CD4-positive, alpha-beta T cell treated with Interleukin-10 for 1 hour (primary cell): ENCODE measurements at regions not wholly inside any gene's neighbourhood (a gene's known extent, or its start where the extent isn't known, plus 50 kb on each side); places are given as distances from the start of the nearest gene placed in this dataset.
"Not testable (repeated sequence)": the region's sequence is repeated elsewhere in the genome, so short reads cannot be mapped to it uniquely, and the experiment has no call there.

Source experiments
- DNase-seq: peaks from one replicate; pipeline ENCODE4 v3.0.0-alpha.2; 2020

DNA sequence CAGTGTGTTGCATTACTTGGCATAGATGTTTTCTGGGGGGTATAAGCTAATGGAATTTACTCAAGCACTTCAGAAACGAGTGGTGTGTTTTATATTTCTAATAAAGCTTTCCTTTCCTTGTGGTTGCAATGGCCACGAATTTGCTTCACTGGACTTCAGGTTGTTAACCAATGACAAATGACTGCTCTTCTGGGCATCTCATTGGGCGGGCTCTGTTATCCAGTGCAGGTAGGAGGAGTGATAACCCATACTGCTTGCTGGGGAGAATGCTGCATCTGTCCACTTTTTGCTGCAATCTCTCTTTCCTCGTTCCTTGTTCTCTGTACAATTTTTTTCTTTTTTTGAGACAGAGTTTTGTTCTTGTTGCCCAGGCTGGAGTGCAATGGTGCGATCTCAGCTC lies 80.0 kb upstream of the RPH3A start:
- no peak for DNase-seq

DNA sequence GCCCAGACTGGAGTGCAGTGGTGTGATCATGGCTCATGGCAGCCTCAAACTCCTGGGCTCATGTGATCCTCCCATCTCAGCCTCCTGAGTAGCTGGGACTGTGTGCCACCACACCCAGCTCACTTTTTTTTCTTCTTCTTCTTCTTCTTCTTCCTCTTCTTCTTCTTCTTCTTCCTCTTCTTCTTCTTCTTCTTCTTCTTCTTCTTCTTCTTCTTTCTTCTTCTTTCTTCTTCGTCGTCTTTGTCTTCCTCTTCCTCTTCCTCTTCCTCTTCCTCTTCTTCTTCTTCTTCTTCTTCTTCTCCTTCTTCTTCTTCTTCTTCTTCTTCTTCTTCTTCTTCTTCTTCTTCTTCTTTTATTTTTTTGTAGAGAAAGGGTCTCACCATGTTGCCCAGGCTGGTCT lies 78.8 kb upstream of the RPH3A start:
- not testable (repeated sequence) for DNase-seq

DNA sequence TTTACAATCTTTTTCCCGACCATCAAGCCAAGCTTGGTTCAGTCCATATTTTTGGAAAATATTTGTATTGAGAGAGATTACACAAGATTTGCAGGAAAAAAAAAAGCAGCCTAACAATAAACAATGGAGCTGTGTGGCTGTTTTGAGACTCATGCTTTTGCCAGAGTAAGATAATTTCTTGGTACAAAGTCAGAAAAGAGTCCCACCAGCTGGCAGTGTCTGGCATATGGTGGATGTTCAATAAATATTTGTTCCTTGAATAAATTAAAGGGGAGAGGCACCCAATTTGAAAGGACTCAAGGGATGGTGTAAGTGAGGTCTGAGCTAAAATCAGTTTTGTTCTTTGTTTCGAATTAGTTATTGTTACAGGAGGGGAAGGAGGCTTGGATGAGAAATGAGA lies 78.1 kb upstream of the RPH3A start:
- no peak for DNase-seq

DNA sequence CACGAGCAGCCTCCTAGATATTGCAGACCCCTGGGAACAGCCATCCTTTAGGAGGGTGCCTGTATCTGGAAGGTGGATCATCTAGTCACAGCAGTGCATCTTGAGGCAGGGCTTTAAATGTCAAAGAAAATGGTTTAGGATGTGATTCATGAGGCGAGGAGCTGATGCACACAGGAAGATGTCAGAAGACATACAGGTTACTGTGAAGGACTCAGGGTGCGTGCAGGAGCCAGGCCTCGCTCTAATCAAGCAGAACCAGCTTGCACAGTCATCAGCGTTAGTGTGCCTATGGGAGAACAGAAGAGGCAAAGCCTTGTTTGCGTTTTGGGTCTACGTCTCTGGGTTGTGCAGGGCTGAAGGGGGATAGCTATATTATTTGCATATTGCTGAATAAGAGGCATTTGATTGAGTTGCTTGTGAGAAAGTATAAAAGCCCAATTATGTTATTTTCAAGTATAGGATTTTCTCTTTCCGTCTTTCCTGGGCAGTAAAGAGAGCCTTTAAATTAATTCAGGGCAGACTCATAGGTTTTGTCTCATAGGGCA lies 77.3 kb upstream of the RPH3A start:
- no peak for DNase-seq

DNA sequence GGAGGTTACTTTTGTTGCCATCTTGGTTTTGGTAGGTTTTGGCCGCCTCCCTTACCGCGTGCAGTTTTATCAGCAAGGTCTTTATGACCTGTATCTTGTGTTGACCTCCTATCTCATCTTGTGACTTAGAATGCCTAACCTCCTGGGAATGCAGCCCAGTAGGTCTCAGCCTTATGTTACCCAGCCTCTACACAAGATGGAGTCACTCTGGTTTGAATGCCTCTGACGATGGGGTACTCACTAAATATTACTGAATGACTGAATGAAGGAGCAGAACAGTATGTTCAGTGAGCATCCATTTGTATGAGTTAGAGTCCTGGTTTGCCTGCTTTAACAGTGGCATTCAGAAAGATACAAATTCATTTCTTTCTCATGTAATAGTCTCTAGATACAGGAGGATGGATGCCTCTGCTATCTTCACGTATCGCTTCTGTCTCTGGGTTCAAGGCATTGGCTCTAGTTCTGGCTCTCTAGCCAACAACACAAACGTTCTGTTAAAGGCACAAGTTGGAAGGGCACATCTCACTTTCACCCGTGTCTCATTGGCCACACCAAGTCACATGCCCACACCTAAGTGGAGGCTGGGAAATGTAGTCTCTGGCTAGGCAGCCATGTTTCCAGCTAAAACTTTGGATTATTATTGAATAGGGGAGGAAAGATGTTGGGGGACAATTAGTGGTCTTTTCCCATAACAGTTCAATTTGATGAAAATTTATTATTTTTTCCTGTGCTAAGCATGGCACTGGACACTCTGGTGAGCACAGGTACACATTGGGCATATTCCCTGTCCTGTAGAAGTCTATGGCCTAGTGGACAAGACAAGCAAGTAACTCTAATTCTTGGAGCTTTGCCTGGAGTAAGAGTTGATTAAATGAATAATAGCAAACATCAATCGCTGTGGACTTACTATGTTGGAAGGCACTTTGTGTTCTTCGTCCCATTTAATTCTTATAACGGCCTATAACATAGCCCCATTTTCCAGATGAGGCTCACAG lies 75.2 kb upstream of the RPH3A start:
- DNase-seq = peak; percentile 6

DNA sequence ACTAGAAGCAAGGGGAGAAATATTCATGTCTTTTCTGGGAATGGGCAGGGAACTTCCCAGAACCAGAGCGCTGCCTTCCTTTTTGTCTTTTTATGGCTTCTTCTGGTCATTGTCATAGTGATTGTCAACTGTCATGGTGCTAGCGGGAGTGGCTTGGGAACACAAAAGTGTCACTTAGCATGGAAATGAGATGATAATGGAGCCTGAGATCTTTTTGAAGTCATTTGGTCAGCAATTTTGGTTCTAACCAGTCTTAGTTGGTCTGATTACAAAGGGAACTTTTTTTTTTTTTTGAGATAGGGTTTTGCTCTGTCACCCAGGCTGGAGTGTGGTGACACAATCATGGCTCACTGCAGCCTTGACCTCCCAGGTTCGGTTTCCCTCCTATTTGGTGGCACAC lies 62.7 kb upstream of the RPH3A start:
- DNase-seq = no peak

DNA sequence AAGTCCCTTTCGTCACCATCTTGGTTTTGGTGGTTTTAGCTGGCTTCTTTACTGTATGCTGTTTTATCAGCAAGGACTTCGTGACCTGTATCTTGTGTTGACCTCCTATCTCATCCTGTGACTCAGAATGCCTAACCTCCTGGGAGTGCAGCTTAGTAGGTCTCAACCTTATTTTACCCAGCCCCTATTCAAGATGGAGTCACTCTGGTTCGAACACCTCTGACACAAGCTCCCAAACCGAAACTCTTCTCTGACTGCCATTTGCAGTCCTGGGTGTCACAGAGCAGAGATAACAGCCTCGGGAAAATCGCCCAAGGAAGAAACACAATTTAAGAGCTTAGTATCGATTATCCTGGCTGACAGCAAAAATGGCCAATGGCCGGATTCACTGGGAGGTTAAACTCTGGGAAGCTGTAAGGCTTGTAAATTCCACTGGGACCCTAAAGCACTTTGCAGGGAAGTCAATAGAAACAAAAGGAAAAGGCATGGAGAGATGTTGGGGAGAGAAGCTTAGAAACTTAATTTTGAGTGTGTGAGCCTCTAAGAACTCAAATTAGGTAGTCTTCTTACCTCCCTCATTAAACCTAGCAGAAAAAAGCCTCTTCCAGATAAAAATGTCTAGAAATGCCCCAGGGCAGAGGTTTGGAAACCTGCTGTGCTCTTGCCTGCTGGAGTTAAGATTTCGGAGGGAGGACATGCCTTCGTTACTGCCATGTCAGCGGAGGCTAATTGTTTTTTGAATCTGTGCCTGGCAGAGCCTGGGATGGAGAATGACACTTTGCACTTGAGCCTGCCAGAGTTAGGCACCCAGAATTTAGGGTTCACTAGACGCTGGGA lies 56.5 kb upstream of the RPH3A start:
- no peak for DNase-seq

DNA sequence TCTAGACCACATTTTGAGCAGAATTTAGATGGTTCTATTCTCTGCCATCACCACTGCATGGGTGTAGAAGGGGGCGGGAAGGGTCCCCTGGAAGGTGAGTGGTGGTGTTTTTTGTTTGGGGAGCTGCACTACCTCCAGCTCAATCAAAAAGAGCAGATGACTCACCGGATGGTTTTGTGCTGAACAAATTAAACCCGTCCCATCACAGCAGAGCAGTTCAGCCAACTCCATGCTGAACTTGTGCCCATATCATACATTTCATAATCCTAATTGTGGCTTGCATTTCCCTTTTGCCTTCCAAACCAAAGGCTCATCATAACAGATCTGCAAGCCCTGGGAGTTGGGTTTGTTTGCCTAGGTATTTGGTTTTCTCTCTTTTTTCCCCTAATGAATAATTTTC lies 53.0 kb upstream of the RPH3A start:
- DNase-seq = no peak

DNA sequence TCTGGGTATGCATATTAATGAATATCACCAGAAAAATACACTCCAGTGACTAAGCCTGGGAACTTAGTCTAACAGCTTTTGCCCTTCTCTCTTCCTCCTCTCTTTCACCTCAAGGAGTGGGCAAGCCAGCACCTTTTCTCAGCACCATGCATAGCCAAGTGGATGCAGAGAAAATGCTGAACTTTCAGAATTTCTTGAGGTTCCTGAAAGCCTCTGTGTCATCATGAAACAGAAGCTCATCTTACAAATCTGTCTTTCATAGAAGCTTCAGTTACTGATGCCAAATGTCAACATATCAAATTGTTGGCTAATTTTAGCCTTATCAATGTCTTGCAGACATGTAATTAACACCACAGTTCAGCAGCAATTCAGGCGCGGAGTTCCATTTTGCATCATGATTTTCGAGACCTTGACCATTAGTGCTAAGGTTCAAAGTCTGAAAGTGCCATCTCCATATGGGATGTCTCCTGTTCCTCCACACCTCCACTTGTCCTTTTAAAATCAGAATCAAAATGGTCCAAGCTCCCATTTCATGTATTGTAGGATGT lies 51.1 kb upstream of the RPH3A start:
- no peak for DNase-seq

DNA sequence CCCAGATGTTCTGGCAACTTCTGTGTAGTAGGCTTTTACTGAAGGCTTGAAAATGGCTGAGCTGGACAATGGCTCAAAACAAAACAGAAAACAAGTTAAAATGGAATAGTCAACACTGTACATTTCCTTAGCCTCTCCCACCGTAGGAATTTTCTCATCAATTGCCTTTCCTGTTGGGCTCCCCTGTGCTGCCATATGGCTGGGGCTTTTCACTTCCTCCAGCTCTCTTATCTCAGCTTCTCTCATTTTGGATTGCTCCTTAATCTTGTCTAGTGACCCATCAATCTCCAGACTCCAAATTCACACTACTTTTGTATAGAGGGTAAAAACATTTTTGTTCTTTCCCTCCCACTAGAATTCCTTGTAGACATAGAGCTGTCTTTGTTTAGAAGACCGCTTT lies 50.4 kb upstream of the RPH3A start:
- DNase-seq = no peak
